ENCODE measurements at regions not wholly inside any gene's neighbourhood (a gene's known extent, or its start where the extent isn't known, plus 50 kb on each side); places are given as distances from the start of the nearest gene placed in this dataset.

- TF ChIP-seq MAX (IDR thresholded peaks at IDR 0.05) (no peak), CEBPB (IDR thresholded peaks at IDR 0.05) (no peak), EGR1 (IDR thresholded peaks at IDR 0.05) (no peak)
Observed at GRCh38 chr4:110920990-110921389, 298.1 kb upstream of the PITX2 start.

Data from Ishikawa (cell line).